ENCODE measurements at regions not wholly inside any gene's neighbourhood (a gene's known extent, or its start where the extent isn't known, plus 50 kb on each side); places are given as distances from the start of the nearest gene placed in this dataset.

- Histone ChIP-seq H2AFZ (ENCODE audit: low read length) (no peak overlapping the region), H4K20me1 (ENCODE audit: insufficient read depth, low read length) (no peaks in the 10 kb centered on the region), H3K4me3 (ENCODE audit: low read depth, low read length, poor library complexity, severe bottlenecking) (no peak overlapping the region), H3K36me3 (ENCODE audit: insufficient read depth, low read length) (no peaks in the 10 kb centered on the region), H3K4me2 (ENCODE audit: low read length) (no peak overlapping the region), H3K79me2 (ENCODE audit: insufficient read depth, low read depth, low read length) (no peaks in the 10 kb centered on the region), H3K4me1 (ENCODE audit: insufficient read depth, low read length, poor library complexity, severe bottlenecking) (no peaks in the 10 kb centered on the region), H3K9me3 (ENCODE audit: low read length) (no peaks in the 10 kb centered on the region), H3K9me2 (ENCODE audit: insufficient read depth, low read length) (no peaks in the 10 kb centered on the region; the same call in 1 of the 2 replicates), H3K27ac (ENCODE audit: low read depth, low read length, poor library complexity, severe bottlenecking) (no peak overlapping the region)
- no peak for TF ChIP-seq EZH2phosphoT487 (IDR thresholded peaks at IDR 0.05; ENCODE audit: borderline replicate concordance, low read depth, low read length)
- TF ChIP-seq CTCF (conservative IDR thresholded peaks at IDR 0.05; ENCODE audit: low read length): no peak
- BruUV-seq (replicated peaks): no TSS peak
- intact Hi-C loops (cut with micrococcal nuclease; ENCODE audit: unreplicated experiment): no loop called here
- no peak for DNase-seq (ENCODE audit: low spot score)
- POLR2A ChIA-PET: no interaction called here
- CTCF ChIA-PET (ENCODE audit: unreplicated experiment): no interaction called here
Measured at GRCh38 chr16:50945171-50945570, 203.3 kb downstream of the CYLD start.

GRCh38 chr16:50944436-50944835, 202.6 kb downstream of the CYLD start:
- CTCF ChIA-PET (ENCODE audit: unreplicated experiment): no interaction called here
- H4K20me1 ChIP-seq (ENCODE audit: insufficient read depth, low read length): no peaks in the 10 kb centered on the region
- BruUV-seq (replicated peaks): no TSS peak
- intact Hi-C loops (cut with micrococcal nuclease; ENCODE audit: unreplicated experiment): no loop called here
- no peak for TF ChIP-seq CTCF (conservative IDR thresholded peaks at IDR 0.05; ENCODE audit: low read length)
- no peak for TF ChIP-seq EZH2phosphoT487 (IDR thresholded peaks at IDR 0.05; ENCODE audit: borderline replicate concordance, low read depth, low read length)
- no peaks in the 10 kb centered on the region for H3K9me3 ChIP-seq (ENCODE audit: low read length)
- DNase-seq (ENCODE audit: low spot score): no peak
- POLR2A ChIA-PET: no interaction called here
- H2AFZ ChIP-seq (ENCODE audit: low read length): no peak overlapping the region
- H3K4me2 ChIP-seq (ENCODE audit: low read length): no peak overlapping the region
- H3K4me3 ChIP-seq (ENCODE audit: low read depth, low read length, poor library complexity, severe bottlenecking): no peak overlapping the region
- no peaks in the 10 kb centered on the region for H3K4me1 ChIP-seq (ENCODE audit: insufficient read depth, low read length, poor library complexity, severe bottlenecking)
- no peak overlapping the region for H3K27ac ChIP-seq (ENCODE audit: low read depth, low read length, poor library complexity, severe bottlenecking)
- no peaks in the 10 kb centered on the region for H3K36me3 ChIP-seq (ENCODE audit: insufficient read depth, low read length)
- no peaks in the 10 kb centered on the region for H3K79me2 ChIP-seq (ENCODE audit: insufficient read depth, low read depth, low read length)
- no peaks in the 10 kb centered on the region; the same call in 1 of the 2 replicates for H3K9me2 ChIP-seq (ENCODE audit: insufficient read depth, low read length)

- H3K4me1 ChIP-seq (ENCODE audit: insufficient read depth, low read length, poor library complexity, severe bottlenecking): no peaks in the 10 kb centered on the region
- H3K79me2 ChIP-seq (ENCODE audit: insufficient read depth, low read depth, low read length): no peaks in the 10 kb centered on the region
- H3K4me2 ChIP-seq (ENCODE audit: low read length): no peak overlapping the region
- no peaks in the 10 kb centered on the region for H3K36me3 ChIP-seq (ENCODE audit: insufficient read depth, low read length)
- H3K4me3 ChIP-seq (ENCODE audit: low read depth, low read length, poor library complexity, severe bottlenecking): no peak overlapping the region
- intact Hi-C loops (cut with micrococcal nuclease; ENCODE audit: unreplicated experiment): no loop called here
- no peaks in the 10 kb centered on the region; the same call in 1 of the 2 replicates for H3K9me2 ChIP-seq (ENCODE audit: insufficient read depth, low read length)
- no peak for DNase-seq (ENCODE audit: low spot score)
- no peak overlapping the region for H2AFZ ChIP-seq (ENCODE audit: low read length)
- ChIA-PET POLR2A (no interaction called here), CTCF (ENCODE audit: unreplicated experiment) (no interaction called here)
- BruUV-seq (replicated peaks): no TSS peak
- H3K9me3 ChIP-seq (ENCODE audit: low read length): no peaks in the 10 kb centered on the region
- H3K27ac ChIP-seq (ENCODE audit: low read depth, low read length, poor library complexity, severe bottlenecking): no peak overlapping the region
- no peak for TF ChIP-seq CTCF (conservative IDR thresholded peaks at IDR 0.05; ENCODE audit: low read length)
- TF ChIP-seq EZH2phosphoT487 (IDR thresholded peaks at IDR 0.05; ENCODE audit: borderline replicate concordance, low read depth, low read length): no peak
- no peaks in the 10 kb centered on the region for H4K20me1 ChIP-seq (ENCODE audit: insufficient read depth, low read length)
Measured at GRCh38 chr16:50944033-50944432, 202.1 kb downstream of the CYLD start.
